Kidney capillary endothelial cell (primary cell): ENCODE measurements at regions not wholly inside any gene's neighbourhood (a gene's known extent, or its start where the extent isn't known, plus 50 kb on each side); places are given as distances from the start of the nearest gene placed in this dataset.

Experiments
- DNase-seq: peaks from one replicate; pipeline ENCODE4 v3.0.0-alpha.2; 2018; ENCODE audit warnings: low spot score

DNA sequence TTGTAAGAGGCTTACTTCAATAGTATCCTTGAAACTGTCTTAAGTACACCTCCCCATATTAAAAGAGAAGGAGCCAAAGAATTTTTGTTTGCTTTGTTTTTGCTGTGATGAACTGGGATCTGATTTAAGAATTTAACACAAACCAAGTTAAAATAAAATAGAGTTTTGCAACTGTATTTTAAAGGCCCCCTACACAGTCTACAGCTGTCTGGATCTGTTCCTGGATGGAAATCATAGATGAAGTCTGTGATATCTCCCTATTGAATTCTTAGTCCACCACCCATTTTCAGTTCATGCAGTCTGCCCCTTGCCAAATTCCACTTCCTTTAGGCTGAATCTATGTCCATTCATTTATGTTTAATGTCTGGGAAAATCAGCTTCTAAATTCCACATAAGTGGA lies 169.8 kb upstream of the MEOX2 start:
- DNase-seq: no peak

DNA sequence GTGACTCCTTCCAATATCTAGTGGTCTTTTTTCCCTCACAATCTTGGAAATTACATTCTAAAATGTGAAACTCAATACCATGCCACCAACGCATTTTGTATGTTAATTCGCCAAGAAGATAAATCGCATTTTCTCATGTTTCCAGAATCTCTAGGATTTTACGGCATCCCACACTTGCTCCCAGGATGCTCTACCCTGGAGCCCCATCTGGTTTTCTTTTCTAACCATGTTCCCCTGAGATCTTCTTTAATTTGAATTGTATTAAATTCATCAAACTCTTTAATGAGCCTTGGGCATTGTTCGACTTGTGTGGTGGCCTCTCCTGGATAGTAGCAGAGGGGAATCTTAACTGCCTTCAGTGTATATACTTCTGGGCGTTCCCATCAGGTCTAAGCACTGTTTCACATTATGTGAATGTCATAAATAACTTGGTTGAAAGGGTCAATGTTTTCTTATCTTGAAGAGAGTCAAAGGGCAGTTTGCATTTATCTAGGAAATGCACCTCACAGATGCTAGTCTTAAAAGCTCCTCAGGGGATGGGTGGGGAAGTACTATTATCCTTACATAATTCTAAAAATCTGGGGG lies 169.1 kb upstream of the MEOX2 start:
- no peak for DNase-seq

DNA sequence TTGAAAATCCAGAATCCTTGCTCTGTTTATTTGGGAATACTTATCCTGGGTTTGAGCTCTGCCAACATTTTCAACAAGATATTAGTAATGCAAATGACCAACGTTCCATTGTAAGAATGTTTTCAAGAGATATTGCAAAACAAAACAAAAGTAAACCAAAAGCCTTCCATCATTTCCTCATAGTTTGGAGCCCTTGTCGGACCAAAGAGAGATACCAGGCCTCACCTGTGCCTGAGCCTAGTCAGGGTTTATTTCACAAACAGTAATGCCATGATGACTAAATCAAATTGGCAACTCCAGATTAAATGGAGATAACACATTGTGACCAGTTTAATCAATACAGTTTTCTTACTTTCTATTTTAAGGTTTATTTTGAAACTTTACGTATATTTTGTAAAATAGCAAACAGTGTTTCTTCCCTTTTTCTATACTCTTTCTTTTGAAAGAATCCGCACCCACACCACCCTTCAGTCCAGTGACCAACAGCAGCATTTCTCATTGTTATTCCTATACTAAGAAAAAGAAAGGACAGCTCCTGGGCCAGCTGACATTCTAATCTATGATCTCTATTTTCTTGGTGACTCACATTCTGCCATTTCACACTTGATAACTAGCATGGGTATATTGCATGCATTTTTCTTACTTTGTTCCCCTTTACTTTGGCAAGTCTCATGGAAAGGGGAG lies 168.5 kb upstream of the MEOX2 start:
- DNase-seq: peak; percentile 21

DNA sequence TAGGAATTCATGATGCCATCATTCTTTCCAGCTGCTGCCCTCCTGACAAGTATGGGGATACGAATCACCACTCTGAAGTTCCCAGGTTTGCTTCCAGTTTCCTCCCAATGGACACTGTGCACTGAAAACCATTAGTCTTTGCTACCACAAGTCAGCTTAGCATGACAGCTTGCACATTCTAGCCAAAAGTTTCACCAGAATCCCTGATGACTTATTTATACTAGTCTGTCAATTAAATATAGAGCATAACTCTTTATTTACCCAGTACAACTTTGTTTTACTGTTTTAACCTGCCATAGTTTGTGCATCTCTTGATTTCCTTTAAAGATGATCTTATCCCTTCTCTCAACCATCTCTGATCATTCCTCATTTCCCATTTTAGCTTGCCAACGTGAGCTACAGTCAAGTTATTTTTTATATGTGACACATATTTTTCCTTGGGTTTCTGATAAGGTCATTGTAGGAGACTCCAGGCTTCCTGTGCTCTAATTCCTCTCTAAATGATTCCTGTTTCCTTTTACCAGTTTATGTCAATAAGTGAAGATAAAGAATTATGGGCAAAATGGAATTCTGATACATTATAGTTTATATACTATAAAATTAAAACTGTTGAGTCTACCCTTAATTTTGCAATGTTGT lies 167.5 kb upstream of the MEOX2 start:
- peak; percentile 20 for DNase-seq

DNA sequence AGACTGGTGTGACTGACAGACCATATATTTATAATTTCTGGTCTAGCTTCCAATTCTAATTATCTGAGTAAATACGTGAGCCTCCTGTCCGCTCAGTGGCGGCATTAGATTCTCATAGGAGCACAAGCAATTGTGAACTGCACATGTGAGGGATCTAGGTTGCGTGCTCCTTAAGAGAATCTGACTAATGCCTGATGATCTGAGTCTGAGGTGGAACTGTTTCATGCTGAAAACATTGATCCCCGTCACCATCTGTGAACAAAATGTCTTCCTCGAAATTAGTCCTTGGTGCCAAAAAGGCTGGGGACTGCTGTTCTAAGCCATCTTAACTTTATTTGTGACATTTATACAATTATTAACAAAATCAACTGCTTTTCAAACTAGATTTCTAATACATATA lies 164.7 kb upstream of the MEOX2 start:
- no peak for DNase-seq

DNA sequence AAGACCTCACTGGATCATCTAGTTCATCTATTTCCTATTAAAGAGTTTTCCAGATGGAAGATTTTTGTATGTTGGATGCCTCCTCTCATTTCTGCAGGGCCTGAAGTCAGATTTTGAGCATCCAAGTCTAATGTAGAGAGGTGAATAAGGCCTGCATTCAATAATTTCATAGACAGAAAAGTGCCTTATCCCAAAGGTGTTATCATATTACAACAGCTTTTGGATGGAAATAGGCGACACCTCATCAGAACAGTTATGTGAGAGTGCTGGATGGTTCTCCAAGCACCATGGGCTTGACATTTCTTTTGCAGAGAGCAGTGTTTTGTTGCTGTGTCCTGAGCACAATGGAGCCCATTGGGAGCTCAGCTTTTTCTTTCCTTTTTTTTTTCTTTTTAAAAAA lies 162.4 kb upstream of the MEOX2 start:
- no peak for DNase-seq

DNA sequence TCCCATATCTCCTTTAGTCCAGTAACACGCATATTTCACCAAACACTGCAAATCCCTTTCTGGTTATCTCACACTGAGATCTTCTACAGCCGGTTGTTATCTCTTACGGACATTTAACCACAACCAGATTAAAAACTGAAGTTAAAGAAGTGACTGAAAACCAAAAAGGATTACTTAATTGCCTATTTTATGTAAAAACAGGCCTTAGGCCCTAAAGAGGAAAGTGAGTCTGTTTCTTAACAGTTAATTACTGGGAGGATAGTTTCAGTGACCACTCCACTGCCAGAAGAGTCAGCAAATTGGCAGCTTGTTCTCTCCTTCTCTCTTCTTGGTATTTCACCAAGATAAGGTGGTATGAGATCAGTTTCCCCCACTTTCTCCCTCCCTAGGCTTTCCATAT lies 161.9 kb upstream of the MEOX2 start:
- DNase-seq: no peak

DNA sequence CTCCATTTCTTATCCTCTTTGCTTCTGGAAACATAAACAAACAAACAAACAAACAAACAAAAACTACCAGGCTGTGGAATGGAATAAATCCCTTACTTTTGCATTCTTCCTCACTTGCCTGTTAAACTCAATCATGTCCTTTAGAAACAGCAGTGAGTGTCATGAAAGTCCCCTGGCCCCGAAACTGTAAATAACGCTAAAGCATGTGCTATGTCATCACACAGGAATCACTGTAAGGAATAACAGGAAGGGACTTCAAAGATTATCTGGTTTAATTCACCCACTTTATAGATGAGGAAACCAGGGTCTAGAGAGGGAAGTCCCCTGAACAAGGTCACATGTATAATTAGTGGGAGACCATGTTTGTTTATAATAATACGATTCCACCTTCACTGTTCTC lies 159.4 kb upstream of the MEOX2 start:
- DNase-seq: no peak

DNA sequence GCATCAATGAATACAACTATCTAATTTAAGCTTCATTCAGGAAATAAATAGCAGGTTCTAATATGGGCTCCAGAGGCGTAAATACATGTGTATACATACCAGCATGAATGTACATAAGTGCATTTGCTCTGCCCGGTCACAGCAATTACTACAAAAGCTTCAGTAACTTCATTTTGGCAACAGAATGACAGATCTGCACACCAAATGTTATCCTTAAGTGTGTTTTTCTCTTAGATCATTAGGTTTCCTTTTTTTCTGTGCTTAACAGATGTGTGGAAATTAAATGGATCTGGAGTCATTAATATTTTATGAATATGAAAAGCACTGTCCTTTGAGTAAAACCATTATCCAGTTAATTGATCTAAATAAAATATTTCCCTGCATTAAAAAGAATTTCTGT lies 159.0 kb upstream of the MEOX2 start:
- DNase-seq: no peak

DNA sequence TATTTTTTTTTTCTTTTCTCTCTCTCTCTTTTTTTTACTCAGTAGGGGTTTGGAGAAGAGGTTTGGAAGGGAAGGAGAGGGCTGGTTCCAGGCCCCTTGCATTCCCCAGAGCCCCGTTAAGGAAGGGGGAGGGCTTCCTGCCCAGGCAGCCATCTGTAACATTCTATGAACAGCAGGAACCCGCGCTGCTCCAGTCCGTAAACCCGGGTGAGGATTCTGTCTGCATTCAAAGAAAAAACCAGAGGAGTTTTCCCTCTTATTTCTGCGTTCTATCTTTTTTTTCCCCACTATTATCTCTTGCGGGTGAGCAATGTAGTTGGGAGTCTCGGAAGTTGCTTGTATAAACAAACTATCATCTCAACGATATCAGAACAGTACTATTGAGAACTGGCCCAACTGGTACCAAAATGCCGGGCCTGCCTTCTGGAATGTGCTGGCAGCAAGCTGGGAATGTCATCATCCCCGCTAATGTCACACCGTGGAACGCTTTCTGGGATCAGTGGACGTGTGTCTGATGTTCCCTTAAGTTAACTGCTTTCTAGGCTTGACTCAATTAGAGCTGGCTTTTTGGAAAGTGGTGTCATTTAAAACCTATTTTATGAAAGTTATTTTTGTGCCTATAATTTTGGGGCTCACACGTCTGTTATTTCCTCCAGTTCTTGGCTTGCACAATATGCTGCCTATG lies 153.1 kb upstream of the MEOX2 start:
- DNase-seq: peak; percentile 42

DNA sequence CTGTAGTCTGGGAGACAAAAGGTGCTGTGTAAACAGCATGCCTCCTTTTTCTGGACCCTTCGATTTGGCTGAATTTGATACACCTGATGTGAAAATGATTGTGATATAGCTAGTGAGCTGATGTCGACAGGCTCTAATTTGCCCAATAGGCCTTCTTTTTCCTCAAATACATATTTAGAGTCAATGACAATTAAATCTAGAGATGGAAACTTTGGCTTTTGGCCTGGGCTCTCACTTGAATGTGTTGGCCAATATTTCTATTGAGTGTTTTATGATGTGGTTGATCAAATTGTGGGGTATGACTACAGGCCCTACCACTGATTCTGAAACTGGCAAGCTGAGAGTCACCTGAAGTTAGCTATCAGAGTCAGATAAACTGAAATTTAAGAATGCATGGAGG lies 151.8 kb upstream of the MEOX2 start:
- DNase-seq: no peak

DNA sequence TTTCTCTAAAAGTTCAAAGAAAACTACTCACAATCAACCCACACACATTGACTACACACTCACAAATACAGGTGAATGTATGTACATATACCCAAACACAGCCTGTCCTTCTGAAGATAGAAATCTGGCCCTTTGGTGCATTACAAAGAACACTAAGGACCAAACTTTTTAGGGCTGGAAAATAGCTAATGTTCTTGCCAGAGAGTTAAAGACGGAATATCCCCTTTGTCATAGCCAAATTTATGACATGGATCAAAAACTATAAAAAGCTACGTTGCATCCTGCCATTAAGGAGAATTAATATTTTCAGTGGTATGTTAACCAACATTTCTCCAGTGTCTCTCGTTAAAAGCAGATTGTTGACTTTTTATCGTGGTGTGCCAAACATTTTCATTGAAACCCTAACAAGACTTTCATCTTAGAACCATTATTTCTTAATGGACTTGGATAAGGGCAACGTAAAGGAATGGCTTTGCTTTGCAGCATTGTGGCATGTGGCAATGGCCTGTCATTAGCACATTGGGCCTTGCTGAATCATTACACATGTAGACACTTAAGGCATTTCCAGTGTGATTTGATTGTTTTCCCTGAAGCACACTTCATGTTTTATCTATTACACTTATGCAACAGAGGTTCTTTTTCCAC lies 150.9 kb upstream of the MEOX2 start:
- no peak for DNase-seq

DNA sequence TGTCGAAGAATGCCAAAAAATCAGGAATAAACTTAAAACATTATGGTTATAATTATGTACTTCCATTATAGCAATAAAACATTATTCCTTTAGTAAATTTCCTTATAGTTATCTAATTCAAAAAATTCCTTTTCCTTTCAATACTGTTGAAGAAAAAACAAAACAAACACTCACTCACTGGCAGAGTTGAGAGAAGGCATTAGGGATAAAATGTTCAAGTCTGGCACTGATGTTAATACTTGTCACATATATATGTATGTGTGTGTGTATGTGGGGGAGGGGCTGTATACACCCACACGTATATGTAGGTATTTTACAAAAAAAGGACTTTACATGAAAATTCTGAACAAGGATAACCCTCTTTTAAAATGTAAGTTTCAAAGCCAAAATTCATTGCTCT lies 150.2 kb upstream of the MEOX2 start:
- DNase-seq: no peak

DNA sequence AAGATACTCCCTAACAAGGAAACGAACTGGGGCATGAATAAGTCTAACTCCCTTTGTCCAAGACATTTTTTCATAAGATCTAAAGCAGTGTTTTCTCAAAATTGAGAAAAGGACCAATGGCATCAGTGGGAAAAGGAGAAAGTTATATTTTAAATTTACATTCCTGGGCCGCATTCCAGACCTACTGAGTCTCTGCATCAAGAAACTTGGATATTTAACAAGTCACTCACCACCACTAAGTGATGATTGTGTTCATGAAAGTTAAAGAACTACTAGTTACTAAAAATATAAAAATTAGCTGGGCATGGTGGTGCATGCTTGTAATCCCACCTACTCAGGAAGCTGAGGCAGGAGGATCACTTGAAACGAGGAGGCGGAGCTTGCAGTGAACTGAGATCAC lies 149.6 kb upstream of the MEOX2 start:
- no peak for DNase-seq

DNA sequence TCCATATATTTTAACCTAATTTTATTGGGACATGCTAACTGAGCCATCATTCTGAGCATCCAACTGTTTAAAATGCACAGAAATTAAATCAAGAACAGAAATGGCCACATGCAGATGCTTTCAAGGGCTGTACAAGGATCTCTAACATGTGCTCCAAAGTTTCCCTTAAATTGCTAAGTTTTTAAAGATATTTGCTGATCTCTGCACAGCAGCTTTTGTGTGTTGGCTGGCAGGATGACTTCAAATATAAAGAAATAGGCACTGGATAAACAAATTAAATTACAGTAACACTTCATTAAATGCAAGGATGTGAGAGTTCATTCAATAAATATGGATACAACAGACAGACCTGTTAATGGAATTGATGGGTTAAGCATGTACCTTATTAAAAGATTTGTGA lies 148.0 kb upstream of the MEOX2 start:
- no peak for DNase-seq

DNA sequence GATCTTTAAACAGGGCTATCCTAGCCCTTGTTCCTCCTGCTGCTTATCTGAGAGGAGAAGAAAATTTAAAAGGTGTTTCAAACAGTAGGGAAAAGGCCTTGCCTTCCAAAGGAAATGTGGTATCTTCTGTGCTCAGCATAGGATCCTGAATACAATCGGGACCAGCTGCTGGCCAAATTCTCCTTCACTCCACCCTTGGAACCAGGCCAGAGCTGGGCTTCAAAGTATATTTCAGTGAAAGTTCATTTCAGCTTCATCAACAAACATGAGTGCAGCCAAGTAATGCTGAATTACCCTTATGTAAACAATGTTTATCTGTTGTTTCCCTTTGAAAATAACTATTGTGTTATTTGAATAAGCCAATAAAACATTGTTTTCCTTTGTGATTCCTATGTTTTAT lies 146.5 kb upstream of the MEOX2 start:
- DNase-seq: no peak

DNA sequence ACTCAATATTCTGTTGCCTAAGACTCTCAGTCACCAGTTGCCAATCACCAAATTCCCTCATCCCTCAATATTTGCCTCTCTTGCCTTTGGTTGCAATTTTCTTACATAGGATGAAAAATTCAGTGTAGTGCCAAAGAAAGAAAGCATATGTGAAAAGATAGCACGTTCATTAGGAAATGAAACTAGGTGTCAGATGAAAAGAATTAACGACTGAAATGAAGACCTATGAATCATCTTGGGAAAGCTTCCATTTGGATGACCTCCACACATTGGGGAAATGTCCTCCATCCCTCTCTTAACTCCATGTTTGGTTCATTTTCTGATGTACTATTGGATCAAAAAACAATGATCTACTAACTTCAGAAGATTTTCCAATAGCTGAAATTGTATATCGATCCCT lies 145.1 kb upstream of the MEOX2 start:
- no peak for DNase-seq

DNA sequence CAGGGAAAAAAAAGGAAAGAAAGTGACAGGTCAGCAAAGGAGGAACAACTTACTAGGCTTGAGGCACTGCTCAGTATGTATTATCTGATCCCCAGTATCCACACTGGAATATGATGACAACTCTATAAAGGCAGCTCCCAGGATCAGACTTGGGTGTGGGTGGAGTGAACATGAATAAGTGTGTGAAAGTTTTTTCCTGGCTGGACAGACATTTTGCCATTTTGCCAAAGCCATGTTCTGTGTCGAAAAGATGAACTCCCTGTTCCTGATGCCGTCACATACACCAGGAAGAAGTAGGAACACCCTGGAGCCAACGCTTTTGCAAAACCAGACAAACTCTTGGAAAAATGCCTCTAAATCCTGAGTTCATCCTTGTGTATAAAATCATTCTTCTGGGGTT lies 143.2 kb upstream of the MEOX2 start:
- no peak for DNase-seq

DNA sequence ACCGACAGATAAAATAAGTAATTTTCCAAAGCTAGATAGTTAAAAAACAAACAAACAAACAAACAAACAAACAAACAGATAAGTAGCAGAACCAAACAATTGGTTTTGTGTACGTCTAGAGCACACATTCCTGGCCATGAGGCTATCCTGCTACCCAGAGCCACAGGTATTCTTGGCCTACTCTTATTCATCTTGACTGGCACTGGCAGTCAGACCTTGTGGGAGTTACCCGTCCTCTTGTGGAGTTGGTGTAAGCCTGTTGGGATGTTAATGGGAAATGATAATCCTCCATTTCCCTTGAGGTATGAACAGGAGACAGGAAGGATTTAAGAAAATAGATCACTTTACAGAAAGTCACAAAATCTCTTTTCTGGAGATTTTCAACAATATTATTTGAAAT lies 142.4 kb upstream of the MEOX2 start:
- no peak for DNase-seq

DNA sequence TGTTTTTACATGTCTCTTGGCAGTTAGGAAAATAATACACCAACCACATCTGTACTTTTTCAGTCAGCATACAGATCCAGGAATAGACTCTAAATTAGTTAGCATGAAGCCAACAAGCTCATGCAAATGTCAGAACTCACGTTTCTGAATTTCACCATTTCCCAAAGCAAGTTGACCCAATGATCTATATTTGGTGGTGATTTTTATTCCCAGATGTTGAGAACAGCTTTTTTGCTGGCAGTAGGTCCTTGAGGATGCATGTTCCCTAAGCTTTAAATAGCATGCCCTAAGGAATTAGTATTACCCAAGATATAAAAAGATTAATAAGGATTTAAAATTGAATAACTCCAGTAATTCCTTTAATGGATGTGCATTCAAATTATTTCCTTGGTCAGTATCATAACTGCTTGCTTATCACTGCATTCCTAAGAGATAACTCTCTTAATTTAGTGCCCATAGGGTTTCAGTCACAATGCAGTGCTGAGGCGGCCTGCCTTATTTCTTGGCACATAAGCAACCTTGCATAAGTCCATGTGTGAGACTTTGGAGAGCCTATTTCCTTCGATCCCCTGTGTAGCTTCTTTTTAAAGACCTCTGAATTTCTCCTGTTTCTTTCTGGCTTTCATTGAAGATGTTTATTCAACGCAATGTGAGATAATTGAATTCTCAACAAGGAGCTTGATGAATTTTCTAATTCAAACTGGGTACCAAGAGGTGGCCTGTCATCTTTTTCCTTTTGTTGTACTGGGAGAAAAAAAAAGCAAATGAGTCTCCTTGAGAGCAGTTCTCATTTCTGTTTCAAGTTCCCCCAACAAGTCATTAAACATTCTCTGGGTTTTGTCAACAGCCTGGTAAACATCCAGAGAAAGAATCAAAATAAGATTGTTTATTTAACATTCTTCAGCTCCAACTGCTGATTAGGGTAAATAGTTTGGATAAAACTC lies 135.3 kb upstream of the MEOX2 start:
- DNase-seq: no peak

DNA sequence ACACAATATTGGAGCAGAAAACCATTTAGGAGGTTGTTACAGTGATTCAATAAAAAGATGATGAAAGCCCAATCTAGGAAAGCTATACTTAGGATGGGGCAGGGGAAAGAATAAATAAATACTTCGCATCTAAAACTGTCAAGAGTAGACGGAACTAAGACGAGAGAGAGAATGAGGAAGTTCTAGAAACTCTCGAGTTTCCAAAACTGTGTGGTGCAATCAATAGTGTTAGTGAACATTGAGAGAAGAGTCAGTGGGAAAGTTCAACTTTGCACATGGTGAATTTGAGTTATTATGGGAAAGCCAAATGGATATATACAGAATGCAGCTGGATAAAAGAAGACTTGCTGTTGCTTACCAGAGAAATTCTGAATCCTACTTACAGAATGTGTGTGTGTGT lies 133.8 kb upstream of the MEOX2 start:
- no peak for DNase-seq
